Esophagus muscularis mucosa (tissue), 4 donors: ENCODE measurements at regions not wholly inside any gene's neighbourhood (a gene's known extent, or its start where the extent isn't known, plus 50 kb on each side); places are given as distances from the start of the nearest gene placed in this dataset.

Experiments
- CTCF ChIP-seq, 3 experiments: fragments of 200-600 bp in 2 of 3; fragments of 450-650 bp in 1 of 3; sonication (generic) in 2 of 3; IDR thresholded peaks; one replicate each; pipeline ENCODE4 v1.5.1; 2017 to 2019; ENCODE audit warnings: antibody characterized with exemption in 3 of 3, mild to moderate bottlenecking in 2 of 3, moderate library complexity in 1 of 3
- EP300 ChIP-seq: sonication (generic); formaldehyde crosslinking; IDR thresholded peaks from one replicate; pipeline ENCODE4 v1.6.1; 2017; ENCODE audit warnings: antibody characterized with exemption
- POLR2A ChIP-seq: fragments of 450-650 bp; IDR thresholded peaks from one replicate; pipeline ENCODE4 v1.6.1; 2017; ENCODE audit warnings: antibody characterized with exemption, moderate library complexity, mild to moderate bottlenecking, low read depth
- POLR2AphosphoS5 ChIP-seq, 2 donors: sonication (generic); formaldehyde crosslinking; IDR thresholded peaks; one replicate each; pipeline ENCODE4 v1.6.1; 2017; ENCODE audit warnings: antibody characterized with exemption in 2 of 2

- no peak for TF ChIP-seq POLR2A
- no peak for TF ChIP-seq CTCF (IDR thresholded peaks at IDR 0.05)
- TF ChIP-seq EP300: no peak
- no peak for TF ChIP-seq POLR2AphosphoS5 (IDR thresholded peaks at IDR 0.05)
Observed at GRCh38 chr16:24634919-24635318, 94.5 kb upstream of the TNRC6A start.
